GM12892 (cell line): ENCODE measurements at regions not wholly inside any gene's neighbourhood (a gene's known extent, or its start where the extent isn't known, plus 50 kb on each side); places are given as distances from the start of the nearest gene placed in this dataset.

Source experiments
- POLR2A ChIP-seq: IDR thresholded peaks from 2 replicates; pipeline ENCODE4 v1.6.1; 2011; ENCODE audit warnings: low read depth, low read length, control low read depth
- TAF1 ChIP-seq: IDR thresholded peaks from 2 replicates; pipeline ENCODE4 v1.6.1; 2011; ENCODE audit warnings: low read depth, mild to moderate bottlenecking, control low read depth, low read length, borderline replicate concordance

DNA sequence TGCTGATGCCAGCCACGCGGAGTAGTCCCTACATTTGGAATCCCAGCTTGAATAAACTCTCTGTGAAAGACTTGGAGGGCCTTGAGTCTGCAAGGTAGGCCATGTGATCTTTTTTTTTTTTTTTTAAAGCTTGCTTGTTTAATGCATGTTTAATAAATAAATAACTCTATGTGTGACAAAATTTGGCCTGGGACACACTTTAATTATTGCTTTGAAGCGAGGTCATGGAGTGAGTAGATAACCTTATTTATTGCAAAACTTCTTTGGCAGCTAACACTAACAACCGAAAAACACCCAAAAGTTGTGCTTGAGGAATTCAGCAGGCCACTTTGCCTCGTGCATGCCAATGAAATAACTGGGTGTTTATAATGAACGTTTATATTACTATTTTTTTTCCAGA lies 382.2 kb downstream of the FLRT2 start:
- TF ChIP-seq POLR2A (no peak), TAF1 (no peak)
